ENCODE measurements at regions not wholly inside any gene's neighbourhood (a gene's known extent, or its start where the extent isn't known, plus 50 kb on each side); places are given as distances from the start of the nearest gene placed in this dataset.
A peak's percentile ranks its signal among the peaks of the same experiment; 100 is the strongest.

DNA sequence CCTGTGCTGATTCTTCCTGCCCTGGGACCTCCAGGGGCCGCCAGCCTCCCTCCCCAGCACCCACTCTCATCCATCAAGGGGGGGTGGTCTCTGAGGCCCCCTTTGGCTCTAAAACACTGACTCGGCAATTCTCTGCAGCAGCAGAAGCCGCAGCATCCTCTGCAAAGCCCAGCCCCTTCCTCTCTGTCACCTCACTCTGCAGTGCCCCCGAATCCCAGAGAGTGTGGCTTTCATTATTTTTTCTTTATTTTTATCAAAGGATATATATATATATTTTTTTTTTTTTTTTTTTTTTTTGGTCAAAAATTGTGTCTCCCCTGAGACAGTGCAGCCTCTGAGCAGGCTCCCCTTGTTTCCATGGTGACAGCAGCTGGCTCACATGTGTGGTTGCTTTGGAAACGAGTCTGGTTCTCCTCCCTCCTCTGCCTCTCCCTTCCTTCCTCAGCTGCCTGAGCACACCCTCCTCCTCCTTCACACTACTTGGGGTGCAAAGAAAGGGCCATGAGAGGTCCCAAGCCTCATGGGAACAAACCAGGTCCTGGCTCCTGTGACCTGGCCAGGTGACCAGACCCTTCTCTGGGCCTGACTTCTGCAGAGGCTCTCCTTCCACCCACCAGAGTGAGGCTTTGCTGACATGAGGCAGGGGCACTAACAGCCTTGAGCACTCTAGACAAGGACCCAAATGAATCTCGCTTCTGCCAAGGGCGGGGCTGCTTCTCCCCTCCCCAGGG lies 100.5 kb downstream of the LRRC74A start:
- no peak for TF ChIP-seq GATA2 (IDR thresholded peaks at IDR 0.05; ENCODE audit: low read depth, low read length)
- no peak for TF ChIP-seq GATA3 (IDR thresholded peaks at IDR 0.05; ENCODE audit: low read depth, low read length)

DNA sequence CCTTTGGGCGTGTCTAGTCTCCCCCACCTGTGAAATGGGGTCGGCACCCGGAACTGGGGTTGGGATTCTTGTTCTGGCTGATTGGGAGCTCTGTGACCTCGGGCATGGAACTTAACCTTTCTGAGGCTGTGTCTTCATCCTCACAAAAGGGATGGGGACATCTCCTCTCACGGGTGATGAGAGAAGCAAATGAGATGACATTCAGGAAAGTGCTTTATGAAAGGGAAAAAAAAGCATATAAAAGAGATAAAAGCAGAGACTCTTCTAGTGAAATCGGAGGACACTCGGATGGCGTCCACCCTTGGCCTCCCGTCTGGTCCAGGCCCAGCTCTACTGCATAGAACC lies 98.9 kb downstream of the LRRC74A start:
- TF ChIP-seq GATA2 (IDR thresholded peaks at IDR 0.05; ENCODE audit: low read depth, low read length) (no peak), GATA3 (IDR thresholded peaks at IDR 0.05; ENCODE audit: low read depth, low read length) (no peak)

DNA sequence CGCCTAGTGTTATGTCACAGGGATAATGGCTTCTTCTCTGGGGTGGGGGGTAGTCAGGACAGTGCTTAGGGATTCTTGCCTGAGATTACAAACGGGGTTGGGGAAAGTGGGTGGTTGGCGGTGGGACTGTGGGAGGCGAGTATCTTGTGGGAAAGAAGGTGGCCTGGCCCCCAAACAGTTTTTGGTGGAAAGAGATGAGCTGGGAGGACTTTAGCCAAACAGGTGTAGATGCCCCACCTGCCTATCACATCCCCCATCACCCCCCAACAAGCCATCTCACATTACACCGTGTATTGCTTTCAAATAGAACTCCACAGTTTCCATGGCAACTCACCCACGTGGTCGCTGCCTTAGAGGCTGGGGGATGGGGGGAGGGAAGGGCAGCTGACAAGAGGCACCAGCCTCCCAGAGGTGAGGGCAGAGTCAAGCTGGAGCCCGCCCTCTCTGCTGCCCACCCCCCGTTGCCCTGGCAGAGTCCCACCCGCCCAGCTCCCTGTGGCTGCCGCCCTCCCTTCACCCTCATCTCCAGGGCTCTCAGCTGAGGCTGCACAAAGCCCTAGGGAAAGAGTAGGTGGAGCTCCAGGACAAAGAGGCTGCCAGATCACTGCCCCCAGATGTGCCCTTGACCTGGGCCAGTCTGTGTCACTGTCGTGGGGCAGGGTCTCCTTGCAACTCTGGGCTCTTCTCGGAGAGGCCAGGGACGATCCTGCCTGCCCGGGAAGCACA lies 98.3 kb downstream of the LRRC74A start:
- no peak for TF ChIP-seq GATA2 (IDR thresholded peaks at IDR 0.05; ENCODE audit: low read depth, low read length)
- TF ChIP-seq GATA3 (IDR thresholded peaks at IDR 0.05; ENCODE audit: low read depth, low read length), result no peak

DNA sequence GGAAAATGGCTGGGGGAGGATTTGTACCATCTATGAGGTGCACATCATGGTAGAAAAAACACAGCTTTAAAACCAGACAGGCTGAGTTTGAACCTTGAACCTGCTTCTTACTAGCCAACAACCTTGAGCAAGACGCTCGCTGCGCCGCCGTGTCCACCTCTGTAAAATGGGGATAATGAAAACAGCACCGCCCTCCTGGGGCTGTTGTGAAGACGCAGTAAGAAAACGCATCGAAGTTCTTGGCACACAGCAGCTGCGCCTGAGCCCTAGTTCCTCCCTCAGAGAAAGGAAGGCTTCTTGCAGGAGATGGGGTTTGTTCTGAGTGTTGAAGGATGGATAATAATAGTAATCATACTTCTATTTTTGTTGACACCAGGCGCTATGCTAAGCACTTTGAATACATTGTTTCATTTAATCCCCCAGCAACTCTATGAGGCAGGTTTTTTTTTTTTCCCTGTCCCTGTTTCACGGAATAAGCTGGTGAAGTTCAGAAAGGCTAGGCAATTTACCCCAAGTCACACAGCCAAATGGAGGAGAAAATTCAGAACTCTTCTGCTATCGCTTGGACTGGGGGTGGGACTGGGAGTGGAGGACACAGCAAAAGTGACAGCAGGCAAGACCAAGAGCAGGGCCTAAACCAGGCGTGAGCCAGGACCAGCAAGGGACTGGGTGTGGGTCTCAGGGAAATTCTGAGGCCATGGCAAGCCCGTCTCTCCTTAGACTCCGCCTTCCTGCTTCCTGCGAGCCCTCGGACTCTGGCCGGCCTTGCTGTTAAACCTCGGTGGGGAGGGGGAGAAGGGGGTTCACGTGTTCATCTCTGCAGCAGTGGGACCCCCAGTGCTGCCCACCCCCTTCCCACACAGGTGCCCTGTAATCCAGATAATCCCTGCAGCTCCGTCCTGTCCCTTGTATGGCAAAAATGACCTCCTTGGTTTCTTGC lies 97.5 kb downstream of the LRRC74A start:
- TF ChIP-seq GATA2 (IDR thresholded peaks at IDR 0.05; ENCODE audit: low read depth, low read length) (no peak), GATA3 (IDR thresholded peaks at IDR 0.05; ENCODE audit: low read depth, low read length) (no peak)

DNA sequence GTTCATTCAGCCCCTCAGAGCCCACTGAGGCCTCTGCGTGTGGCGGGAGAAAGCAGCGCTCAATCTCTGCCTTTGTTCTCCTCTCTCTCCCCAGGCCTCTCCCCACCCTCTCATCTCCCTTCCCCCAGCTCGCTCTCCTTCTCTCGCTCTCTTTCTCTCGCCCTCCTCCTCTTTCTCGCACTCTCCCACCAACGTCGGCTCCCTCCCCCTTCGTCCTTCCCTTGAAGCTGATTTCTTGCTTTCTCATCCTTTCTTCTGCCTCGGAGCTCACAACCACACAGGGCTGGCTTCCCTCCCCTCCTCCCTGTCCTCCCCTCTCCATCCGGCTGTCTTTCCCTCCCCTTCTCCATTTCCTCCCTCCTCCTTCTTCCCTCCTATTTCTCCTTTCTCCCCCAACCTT lies 96.4 kb downstream of the LRRC74A start:
- TF ChIP-seq GATA3 (IDR thresholded peaks at IDR 0.05; ENCODE audit: low read depth, low read length) (no peak), GATA2 (IDR thresholded peaks at IDR 0.05; ENCODE audit: low read depth, low read length) (no peak)

DNA sequence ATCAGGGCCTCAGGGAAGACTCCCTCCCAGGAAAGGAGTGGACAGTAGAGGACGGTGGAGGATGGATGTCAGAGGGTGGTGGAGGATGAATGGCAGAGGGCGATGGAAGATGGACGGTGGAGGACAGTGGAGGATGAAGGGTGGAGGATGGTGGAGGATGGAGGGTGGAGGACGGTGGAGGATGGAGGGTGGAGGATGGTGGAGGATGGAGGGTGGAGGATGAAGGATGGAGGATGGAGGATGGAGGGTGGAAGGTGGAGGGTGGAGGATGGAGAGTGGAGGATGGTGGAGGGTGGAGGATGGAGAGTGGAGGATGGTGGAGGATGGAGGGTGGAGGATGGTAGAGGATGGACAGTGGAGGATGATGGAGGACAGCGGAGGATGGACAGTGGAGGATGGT lies 95.9 kb downstream of the LRRC74A start:
- TF ChIP-seq GATA3 (IDR thresholded peaks at IDR 0.05; ENCODE audit: low read depth, low read length), result no peak
- no peak for TF ChIP-seq GATA2 (IDR thresholded peaks at IDR 0.05; ENCODE audit: low read depth, low read length)

DNA sequence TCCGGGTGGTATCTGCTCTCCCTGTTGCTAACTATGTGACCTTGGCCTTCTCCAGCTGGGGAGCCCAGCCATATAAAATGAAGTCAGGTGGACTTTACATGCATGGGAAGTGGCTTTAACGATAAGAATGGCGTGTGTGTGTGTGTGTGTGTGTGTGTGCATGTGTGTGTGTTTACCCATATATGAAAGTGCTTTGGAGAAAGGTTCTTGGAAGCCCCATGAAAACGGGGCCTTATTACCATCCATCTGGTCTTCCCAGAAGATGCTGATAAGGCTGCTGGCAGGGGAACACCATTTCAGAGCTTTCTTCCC lies 94.8 kb downstream of the LRRC74A start:
- TF ChIP-seq GATA2 (IDR thresholded peaks at IDR 0.05; ENCODE audit: low read depth, low read length) (no peak), GATA3 (IDR thresholded peaks at IDR 0.05; ENCODE audit: low read depth, low read length) (no peak)

DNA sequence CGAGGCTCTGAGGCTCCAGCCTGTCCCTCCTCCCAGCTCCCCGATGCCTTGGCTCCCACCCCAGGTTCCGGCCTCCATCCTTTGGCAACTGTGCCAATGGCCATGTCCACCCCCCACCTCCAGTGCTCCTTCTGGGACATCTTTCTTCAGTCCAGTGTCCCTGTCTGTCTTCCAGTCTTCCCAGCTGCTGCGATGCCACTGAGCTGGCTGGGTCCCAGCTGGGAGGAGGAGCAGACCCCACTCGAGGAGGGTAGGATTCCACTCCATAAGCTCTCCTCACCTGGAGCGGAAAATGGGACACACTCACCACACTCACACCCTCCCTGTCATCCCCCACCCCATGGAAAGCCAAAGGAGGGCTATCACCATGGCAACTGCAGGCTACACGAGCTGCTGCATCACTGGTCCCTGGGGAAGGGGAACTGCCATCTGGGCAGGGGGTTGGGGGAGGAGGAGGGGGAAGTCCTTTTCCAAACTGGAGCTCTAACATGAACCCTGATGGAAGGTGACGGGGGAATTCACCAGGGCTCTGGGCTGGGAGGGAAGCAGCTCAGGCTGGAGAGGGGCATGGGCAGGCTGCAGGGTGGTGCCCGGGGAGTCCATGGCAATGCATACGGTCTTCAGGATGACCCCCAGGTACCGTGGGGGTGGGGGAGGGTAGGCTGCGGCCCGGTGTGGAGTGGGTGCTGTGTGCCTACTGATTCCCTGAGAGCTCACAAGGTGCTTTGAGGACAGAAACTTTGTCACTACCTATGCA lies 94.3 kb downstream of the LRRC74A start:
- TF ChIP-seq GATA2 (IDR thresholded peaks at IDR 0.05; ENCODE audit: low read depth, low read length), result 0 out of 2 replicates have a peak, but pooled peaks have one; percentile 3
- no peak for TF ChIP-seq GATA3 (IDR thresholded peaks at IDR 0.05; ENCODE audit: low read depth, low read length)

DNA sequence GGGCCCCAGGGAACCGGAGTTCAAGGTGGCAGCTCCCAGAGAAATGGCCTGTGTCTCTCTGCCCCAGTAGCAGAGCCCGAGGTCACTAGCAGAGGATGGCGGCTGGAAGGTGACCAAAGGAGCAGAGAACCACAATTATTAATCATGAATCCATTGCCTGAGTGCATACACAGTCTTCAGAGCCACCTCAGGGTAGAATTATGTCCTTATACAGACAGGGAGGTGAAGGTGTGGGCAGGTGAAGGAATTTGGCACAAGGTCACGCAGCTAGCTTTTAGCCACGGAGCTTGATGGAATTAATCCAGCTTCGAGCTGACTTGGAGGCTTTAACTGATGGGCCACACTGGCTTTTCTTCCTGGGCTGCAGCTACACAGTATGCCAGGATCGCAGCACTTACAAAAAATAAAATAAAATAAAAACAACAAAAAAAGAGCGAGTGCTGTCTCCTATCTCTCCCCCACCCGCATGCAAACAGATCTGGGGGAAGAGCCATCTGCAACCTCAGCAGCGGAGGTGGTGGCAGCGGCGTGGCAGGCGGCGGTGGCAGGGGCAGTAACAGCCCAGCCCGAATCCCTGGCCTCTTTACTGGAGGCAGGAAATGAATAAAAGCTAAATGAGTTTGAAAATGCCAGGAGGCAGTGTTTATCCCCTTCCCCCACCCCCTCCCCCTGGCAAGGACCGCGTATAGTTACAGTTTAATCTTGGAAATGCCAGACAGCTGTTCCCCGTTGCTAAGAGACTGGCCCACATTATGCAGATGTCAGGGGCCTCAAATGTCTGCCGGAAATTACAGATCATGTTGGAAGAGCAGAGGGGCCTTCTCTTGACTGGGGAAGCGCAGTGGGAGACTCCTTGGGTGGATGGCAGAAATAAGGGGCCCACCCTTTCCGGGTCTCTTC lies 93.5 kb downstream of the LRRC74A start:
- no peak for TF ChIP-seq GATA3 (IDR thresholded peaks at IDR 0.05; ENCODE audit: low read depth, low read length)
- TF ChIP-seq GATA2 (IDR thresholded peaks at IDR 0.05; ENCODE audit: low read depth, low read length), result peak; percentile 11; the same call in 1 of the 2 replicates
